ENCODE measurements at regions not wholly inside any gene's neighbourhood (a gene's known extent, or its start where the extent isn't known, plus 50 kb on each side); places are given as distances from the start of the nearest gene placed in this dataset.

DNA sequence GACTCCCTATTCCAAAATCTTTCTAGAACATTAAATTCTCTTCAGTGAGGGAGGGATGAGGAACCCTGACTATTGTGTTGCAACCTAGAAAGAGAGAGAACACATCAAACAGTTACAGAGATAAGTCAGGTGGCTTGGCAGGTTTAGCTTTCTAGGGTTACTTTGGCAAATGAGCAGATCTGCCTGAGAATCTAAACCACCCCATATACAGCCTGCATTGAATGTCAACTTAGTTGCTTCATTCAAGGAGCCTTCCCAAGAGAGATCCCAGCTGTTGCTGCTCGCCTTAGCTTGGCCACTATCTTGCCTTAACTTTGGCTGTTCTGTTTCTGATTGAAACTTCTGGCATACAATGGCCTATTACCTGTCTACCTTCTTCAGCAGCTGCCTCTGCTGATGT, 74.7 kb upstream of the TCF21 start:
- H4K20me1 ChIP-seq (ENCODE audit: control insufficient read depth, extremely low read depth, insufficient read depth, low read length): no peaks in the 10 kb centered on the region
- H3K9me3 ChIP-seq (ENCODE audit: control insufficient read depth, insufficient read depth, low read depth, low read length): no peaks in the 10 kb centered on the region
- no peaks in the 10 kb centered on the region for H3K27me3 ChIP-seq (ENCODE audit: control insufficient read depth, insufficient read depth, low read length)
- no peak overlapping the region for H3K9ac ChIP-seq (ENCODE audit: insufficient read depth, low read length)
- no peaks in the 10 kb centered on the region for H3K79me2 ChIP-seq (ENCODE audit: control insufficient read depth, insufficient read depth, low read length)
- TF ChIP-seq, protein P1, sequence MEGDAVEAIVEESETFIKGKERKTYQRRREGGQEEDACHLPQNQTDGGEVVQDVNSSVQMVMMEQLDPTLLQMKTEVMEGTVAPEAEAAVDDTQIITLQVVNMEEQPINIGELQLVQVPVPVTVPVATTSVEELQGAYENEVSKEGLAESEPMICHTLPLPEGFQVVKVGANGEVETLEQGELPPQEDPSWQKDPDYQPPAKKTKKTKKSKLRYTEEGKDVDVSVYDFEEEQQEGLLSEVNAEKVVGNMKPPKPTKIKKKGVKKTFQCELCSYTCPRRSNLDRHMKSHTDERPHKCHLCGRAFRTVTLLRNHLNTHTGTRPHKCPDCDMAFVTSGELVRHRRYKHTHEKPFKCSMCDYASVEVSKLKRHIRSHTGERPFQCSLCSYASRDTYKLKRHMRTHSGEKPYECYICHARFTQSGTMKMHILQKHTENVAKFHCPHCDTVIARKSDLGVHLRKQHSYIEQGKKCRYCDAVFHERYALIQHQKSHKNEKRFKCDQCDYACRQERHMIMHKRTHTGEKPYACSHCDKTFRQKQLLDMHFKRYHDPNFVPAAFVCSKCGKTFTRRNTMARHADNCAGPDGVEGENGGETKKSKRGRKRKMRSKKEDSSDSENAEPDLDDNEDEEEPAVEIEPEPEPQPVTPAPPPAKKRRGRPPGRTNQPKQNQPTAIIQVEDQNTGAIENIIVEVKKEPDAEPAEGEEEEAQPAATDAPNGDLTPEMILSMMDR (conservative IDR thresholded peaks at IDR 0.05 in 1 of 2, IDR thresholded peaks at IDR 0.05 in 1 of 2; ENCODE audit: low read depth in 1 of 2, low read length in 2 of 2): no peak
- TF ChIP-seq EZH2 (IDR thresholded peaks at IDR 0.05; ENCODE audit: low read length, missing control alignments): no peak
- no peak overlapping the region for H3K27ac ChIP-seq (ENCODE audit: insufficient read depth, low read length)
- H3K4me2 ChIP-seq (ENCODE audit: extremely low read depth, insufficient read depth, low read length): no peak overlapping the region
- H2AFZ ChIP-seq (ENCODE audit: low read length): no peak overlapping the region
- H3K4me1 ChIP-seq (ENCODE audit: control insufficient read depth, extremely low read depth, insufficient read depth, low read length): no peaks in the 10 kb centered on the region
- H3K36me3 ChIP-seq (ENCODE audit: control insufficient read depth, insufficient read depth, low read length): no peaks in the 10 kb centered on the region
- no peak overlapping the region for H3K4me3 ChIP-seq (replicated peaks in 1 of 4; ENCODE audit: control extremely low read depth in 1 of 4, insufficient read depth in 1 of 4, low read depth in 3 of 4, low read length in 4 of 4)
- DNase-seq (ENCODE audit: low read depth in 2 of 2): peak in 1 of 2 donors; percentile 80

DNA sequence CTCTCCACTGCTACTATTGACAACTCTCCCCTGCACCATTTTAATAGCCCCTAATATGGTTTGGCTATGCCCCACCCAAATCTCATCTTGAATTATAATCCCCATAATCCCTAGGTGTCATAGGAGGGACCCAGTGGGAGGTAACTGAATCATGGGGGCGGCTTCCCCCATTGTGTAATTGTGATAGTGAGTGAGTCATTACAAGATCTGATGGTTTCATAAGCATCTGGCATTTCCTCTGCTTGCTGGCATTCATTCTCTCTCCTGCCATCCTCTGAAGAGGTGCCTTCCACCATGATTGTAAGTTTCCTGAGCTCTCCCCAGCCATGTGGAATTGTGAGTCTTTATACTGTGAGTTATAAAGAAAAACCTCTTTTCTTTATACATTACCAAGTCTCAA, 74.1 kb upstream of the TCF21 start:
- H4K20me1 ChIP-seq (ENCODE audit: control insufficient read depth, extremely low read depth, insufficient read depth, low read length): no peaks in the 10 kb centered on the region
- H3K9me3 ChIP-seq (ENCODE audit: control insufficient read depth, insufficient read depth, low read depth, low read length): no peaks in the 10 kb centered on the region
- no peak for TF ChIP-seq EZH2 (IDR thresholded peaks at IDR 0.05; ENCODE audit: low read length, missing control alignments)
- TF ChIP-seq, protein P1 (conservative IDR thresholded peaks at IDR 0.05 in 1 of 2, IDR thresholded peaks at IDR 0.05 in 1 of 2; ENCODE audit: low read depth in 1 of 2, low read length in 2 of 2): no peak
- H3K27ac ChIP-seq (ENCODE audit: insufficient read depth, low read length): no peak overlapping the region
- no peaks in the 10 kb centered on the region for H3K36me3 ChIP-seq (ENCODE audit: control insufficient read depth, insufficient read depth, low read length)
- H3K4me2 ChIP-seq (ENCODE audit: extremely low read depth, insufficient read depth, low read length): no peak overlapping the region
- H3K9ac ChIP-seq (ENCODE audit: insufficient read depth, low read length): no peak overlapping the region
- H3K4me1 ChIP-seq (ENCODE audit: control insufficient read depth, extremely low read depth, insufficient read depth, low read length): no peaks in the 10 kb centered on the region
- H3K4me3 ChIP-seq (replicated peaks in 1 of 4; ENCODE audit: control extremely low read depth in 1 of 4, insufficient read depth in 1 of 4, low read depth in 3 of 4, low read length in 4 of 4): no peak overlapping the region
- no peaks in the 10 kb centered on the region for H3K27me3 ChIP-seq (ENCODE audit: control insufficient read depth, insufficient read depth, low read length)
- DNase-seq (ENCODE audit: low read depth in 2 of 2): peak; percentile 66 to 67
- H3K79me2 ChIP-seq (ENCODE audit: control insufficient read depth, insufficient read depth, low read length): no peaks in the 10 kb centered on the region
- no peak overlapping the region for H2AFZ ChIP-seq (ENCODE audit: low read length)

DNA sequence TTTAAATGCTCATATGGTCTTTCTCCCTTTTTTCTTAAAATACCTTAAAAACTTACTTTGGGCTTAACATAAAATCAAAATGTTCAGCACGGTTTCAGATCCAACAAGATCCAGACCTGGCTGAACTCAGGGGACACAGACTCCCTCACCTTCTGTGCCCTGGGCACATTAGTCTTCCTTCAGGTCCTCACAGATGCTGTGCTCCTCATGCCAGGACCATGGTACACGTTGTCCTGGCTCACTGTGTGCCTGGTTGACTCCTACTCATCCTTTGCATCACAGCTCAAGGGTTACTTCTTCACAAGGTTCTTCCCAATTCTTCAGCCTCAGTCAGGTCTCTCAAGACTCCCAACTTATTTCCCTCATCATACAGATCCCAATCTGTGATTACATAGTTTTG, 73.6 kb upstream of the TCF21 start:
- no peaks in the 10 kb centered on the region for H3K9me3 ChIP-seq (ENCODE audit: control insufficient read depth, insufficient read depth, low read depth, low read length)
- no peak overlapping the region for H3K4me3 ChIP-seq (replicated peaks in 1 of 4; ENCODE audit: control extremely low read depth in 1 of 4, insufficient read depth in 1 of 4, low read depth in 3 of 4, low read length in 4 of 4)
- H3K4me1 ChIP-seq (ENCODE audit: control insufficient read depth, extremely low read depth, insufficient read depth, low read length): no peaks in the 10 kb centered on the region
- H3K79me2 ChIP-seq (ENCODE audit: control insufficient read depth, insufficient read depth, low read length): no peaks in the 10 kb centered on the region
- H4K20me1 ChIP-seq (ENCODE audit: control insufficient read depth, extremely low read depth, insufficient read depth, low read length): no peaks in the 10 kb centered on the region
- H2AFZ ChIP-seq (ENCODE audit: low read length): peak overlapping the region; percentile 36
- H3K27ac ChIP-seq (ENCODE audit: insufficient read depth, low read length): no peak overlapping the region
- H3K27me3 ChIP-seq (ENCODE audit: control insufficient read depth, insufficient read depth, low read length): no peaks in the 10 kb centered on the region
- no peak overlapping the region for H3K9ac ChIP-seq (ENCODE audit: insufficient read depth, low read length)
- no peaks in the 10 kb centered on the region for H3K36me3 ChIP-seq (ENCODE audit: control insufficient read depth, insufficient read depth, low read length)
- no peak overlapping the region for H3K4me2 ChIP-seq (ENCODE audit: extremely low read depth, insufficient read depth, low read length)
- DNase-seq (ENCODE audit: low read depth in 2 of 2): no peak
- TF ChIP-seq, protein P1 (conservative IDR thresholded peaks at IDR 0.05 in 1 of 2, IDR thresholded peaks at IDR 0.05 in 1 of 2; ENCODE audit: low read depth in 1 of 2, low read length in 2 of 2): no peak
- TF ChIP-seq EZH2 (IDR thresholded peaks at IDR 0.05; ENCODE audit: low read length, missing control alignments): no peak

Data from fibroblast of lung (primary cell).